22Rv1 (cell line): ENCODE measurements at regions not wholly inside any gene's neighbourhood (a gene's known extent, or its start where the extent isn't known, plus 50 kb on each side); places are given as distances from the start of the nearest gene placed in this dataset.
A peak's percentile ranks its signal among the peaks of the same experiment; 100 is the strongest.

Experiments used
- ZFX ChIP-seq: fragments of 450-650 bp; IDR thresholded peaks from 2 replicates; pipeline ENCODE4 v1.6.1; 2017; ENCODE audit warnings: antibody characterized with exemption, borderline replicate concordance
- TF ChIP-seq, protein P1 (sequence below): fragments of 450-650 bp; IDR thresholded peaks from 2 replicates; pipeline ENCODE4 v1.5.1; 2017; ENCODE audit warnings: mild to moderate bottlenecking

DNA sequence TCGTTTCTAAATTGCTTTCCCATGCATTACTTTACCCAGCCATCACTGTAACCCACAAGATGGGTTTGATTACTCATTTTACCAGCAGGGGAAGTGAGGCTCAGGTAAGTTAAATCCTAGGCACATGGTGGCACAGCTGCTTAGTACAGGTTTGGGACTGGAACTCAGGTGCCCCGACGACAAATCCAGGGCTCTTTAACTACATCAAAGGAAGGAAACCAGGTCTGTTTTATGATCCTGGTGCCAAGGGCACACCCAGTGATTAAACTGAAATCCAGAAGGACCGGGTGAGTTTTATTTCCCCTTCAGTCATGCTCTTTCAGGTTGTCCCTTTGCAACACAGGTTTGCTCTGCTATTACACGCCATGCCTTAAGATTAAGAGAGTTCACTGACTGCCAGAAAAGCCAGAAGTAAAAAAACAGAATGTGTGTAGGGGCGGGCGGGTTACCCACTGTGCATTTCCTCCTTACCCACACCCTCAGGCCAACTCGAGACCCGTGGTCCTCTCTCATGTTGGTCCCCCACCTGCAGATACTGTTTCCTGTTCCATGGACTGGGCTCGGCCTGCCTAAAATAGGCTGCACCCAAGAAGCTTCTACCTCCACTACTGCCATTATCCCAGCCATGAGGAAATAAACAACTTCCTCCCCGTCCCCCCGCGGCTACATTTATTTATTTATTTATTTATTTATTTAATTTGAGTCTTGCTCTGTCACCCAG is 55.1 kb upstream of the KDM7A start:
- TF ChIP-seq, protein P1, sequence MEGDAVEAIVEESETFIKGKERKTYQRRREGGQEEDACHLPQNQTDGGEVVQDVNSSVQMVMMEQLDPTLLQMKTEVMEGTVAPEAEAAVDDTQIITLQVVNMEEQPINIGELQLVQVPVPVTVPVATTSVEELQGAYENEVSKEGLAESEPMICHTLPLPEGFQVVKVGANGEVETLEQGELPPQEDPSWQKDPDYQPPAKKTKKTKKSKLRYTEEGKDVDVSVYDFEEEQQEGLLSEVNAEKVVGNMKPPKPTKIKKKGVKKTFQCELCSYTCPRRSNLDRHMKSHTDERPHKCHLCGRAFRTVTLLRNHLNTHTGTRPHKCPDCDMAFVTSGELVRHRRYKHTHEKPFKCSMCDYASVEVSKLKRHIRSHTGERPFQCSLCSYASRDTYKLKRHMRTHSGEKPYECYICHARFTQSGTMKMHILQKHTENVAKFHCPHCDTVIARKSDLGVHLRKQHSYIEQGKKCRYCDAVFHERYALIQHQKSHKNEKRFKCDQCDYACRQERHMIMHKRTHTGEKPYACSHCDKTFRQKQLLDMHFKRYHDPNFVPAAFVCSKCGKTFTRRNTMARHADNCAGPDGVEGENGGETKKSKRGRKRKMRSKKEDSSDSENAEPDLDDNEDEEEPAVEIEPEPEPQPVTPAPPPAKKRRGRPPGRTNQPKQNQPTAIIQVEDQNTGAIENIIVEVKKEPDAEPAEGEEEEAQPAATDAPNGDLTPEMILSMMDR, result peak; percentile 52
- TF ChIP-seq ZFX, result no peak
